HG03442 (cell line): ENCODE measurements at regions not wholly inside any gene's neighbourhood (a gene's known extent, or its start where the extent isn't known, plus 50 kb on each side); places are given as distances from the start of the nearest gene placed in this dataset.
"Not testable (repeated sequence)": the region's sequence is repeated elsewhere in the genome, so short reads cannot be mapped to it uniquely, and the experiment has no call there.

Source experiments
- ATAC-seq: cut with Tn5 transposase; IDR thresholded peaks from one replicate; pipeline ENCODE4 v1.9.1; 2021; ENCODE audit warnings: mild to moderate bottlenecking, moderate library complexity; ENCODE audit not compliant: unreplicated experiment

DNA sequence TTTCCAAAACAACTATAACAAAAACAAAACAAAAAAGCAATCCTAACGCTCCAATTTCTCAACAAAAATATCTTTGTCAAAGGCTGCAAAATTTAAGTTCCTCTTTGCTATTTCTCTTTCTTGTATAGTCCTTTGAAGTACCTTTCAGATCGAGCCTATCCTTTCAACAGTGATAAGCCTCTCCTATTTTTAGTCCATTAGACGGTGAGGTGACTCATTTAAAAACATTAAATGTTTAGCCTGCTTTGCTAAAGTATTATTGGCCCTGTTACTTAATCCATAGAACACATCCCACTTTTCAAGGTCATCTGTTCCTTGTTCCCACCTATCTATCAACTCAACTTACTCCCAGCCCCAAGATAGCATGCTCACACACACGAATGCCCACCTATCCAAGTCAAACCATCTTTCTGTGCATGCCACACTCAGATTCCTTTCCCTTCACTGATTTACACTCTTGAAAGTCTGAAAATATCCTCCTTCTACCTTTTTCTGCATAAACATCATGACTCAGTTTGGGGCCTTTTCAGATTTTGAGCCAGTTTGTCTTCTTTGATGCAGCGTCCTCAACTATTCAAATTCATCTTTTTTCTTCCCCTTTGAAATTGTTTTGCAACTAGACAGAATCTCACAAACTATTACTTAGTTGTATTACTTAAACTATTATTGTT lies 224.9 kb upstream of the TMEM229A start:
- ATAC-seq, result peak; percentile 76

DNA sequence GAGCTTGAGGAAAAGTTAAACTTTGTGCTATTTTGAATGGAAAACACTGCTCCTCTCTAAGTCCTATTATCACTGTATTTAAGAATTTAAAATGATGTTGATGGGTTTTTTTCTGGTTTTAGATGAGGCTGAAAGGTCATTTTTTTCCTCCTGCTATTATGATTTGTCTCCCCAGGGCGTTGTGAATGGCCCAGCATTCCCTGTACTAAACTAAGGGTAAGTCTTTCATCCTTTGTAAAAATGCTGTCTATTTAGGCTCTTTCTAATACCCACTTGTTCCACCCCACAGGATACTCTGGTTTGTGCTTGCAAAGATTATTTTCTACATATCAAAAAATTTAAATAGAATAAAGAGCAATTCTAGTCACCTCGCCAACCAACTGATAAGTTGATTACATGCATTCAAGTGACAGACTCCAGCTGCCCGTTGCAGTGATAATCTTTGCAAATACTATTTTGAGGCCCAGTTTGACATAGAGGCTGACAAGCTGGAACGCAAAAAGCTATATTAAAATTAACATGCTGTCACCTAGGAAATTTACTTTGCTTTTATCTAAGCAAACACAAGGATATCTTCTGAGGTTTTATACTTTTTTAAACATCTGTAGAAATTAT lies 222.3 kb upstream of the TMEM229A start:
- ATAC-seq, result no peak

DNA sequence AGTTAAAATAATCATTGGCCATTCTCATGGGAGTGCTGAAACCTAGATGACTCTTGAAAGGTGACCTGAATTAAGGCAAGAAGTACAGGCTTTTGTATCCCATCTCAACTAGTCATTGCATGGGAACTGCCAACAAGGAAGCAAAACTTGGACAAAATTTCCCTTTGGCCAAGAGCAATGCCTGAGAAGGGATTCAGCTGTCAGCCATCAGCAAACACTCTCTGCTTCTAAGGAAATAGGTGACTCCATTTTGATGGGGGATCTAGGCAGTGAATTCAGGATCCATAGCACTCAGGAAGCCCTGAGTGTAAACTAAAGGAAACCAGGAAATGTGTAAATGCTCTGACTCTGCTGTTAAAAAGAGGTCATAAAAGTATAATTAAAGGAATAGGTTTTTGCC lies 221.5 kb upstream of the TMEM229A start:
- ATAC-seq, result no peak

DNA sequence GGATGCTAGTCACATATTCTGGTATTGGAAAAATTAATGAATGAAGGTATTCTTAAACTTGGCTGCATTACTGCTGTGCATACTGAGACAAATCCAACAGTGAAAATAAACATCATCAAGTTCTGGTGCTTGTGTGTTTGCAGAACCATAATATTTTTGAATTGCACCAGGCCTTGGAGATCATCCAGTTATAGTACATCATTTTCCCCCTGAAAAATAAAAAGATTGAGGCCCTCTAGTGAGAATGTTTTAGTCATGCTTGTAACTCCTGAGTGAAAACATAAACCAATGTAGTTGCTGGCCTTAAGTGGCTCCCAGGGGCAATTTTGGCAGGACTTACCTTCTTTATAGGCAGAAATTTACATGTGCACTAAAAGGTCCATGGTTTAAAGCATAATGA lies 218.8 kb upstream of the TMEM229A start:
- no peak for ATAC-seq

DNA sequence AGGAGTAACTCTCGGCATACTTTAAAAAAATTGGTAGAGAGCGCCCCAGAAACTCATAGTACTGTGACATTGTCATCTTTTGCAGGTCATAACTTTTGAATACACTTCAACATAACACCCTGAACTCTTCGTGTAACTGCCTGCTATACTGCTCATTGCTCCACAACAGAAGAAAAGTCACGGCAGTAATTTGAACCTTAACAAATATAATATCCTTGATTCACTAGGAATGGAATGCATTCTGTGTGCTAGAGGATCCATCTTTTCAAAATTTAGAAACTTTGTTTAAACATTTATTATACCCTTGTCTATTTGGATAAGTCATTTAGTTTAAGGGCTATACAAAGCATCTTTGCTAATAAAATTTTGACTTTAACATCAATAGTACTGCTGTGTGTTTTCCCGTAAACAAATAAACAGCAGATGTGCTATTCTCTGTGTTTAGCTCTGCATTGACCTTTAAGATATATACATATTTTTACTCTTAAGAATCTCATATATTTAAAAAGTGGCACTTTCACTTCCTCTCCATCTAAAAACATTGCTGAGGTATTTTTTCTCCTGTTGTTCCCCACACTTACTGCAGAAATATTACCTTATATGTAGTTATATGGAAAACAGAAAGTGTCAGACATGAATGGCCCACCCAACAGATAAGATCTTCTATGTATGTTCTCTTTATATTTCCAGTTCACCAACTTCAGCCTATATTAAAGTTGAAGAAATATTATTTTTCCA lies 217.6 kb upstream of the TMEM229A start:
- no peak for ATAC-seq

DNA sequence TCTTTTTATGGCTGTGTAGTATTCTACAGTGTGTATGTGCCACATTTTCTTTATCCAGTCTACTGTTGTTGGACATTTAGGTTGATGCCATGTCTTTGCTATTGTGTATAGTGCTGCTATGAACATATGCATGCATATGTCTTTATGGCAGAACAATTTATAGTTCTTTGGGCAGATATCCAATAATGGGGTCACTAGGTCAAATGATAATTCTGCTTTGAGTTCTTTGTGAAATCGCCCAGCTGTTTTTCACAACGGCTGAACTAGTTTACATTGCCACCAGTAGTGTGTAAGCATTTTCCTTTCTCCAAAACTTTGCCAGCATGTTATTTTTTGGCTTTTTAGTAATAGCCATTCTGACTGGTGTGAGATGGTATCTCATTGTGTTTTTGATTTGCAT lies 214.8 kb upstream of the TMEM229A start:
- ATAC-seq, result no peak

DNA sequence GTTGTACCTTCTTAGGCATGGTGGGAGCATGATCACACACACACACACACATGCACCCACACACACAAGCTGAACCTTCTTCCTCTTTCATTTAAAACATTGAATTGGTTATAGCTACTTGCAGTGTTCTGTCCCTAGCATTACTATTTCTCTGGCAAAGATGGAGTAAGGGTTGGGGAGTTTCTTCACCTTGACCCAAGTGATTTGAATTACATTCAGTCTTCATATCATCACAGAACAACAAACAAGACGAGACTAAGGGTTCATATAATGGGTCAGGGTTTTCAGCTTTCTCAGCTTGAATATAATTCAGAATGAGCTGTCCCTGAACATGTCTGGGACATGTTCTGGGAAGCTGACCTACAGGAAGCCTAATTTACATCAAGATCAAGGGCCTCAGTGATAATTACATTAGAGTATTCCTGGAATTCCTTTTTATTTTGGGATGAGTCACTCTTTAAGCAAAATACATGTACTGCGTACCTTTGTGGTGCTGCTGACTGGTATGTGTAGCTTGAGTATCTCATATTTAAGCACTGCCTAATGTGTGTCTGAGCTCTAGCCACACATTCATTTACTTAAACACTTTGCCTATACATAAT lies 213.5 kb upstream of the TMEM229A start:
- ATAC-seq, result no peak

DNA sequence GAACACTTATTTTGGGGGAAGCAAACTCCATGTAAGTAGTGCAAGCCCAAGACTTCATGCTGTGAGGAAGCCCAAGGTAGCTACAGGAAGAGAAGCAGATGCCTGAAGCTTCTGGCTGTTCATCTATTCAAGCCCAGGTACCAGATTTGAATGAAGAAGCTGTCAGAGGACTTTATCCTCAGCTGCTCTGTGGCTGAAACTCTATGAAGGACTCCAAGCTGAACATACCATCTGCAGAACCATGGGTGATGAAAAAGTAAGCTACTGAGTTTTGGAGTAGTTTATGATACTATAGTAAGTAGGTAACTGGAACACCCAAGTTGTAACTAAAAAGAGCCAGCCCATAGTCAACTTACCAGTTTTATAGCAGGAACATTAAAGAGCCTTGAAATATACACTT lies 211.6 kb upstream of the TMEM229A start:
- ATAC-seq, result not testable (repeated sequence)

DNA sequence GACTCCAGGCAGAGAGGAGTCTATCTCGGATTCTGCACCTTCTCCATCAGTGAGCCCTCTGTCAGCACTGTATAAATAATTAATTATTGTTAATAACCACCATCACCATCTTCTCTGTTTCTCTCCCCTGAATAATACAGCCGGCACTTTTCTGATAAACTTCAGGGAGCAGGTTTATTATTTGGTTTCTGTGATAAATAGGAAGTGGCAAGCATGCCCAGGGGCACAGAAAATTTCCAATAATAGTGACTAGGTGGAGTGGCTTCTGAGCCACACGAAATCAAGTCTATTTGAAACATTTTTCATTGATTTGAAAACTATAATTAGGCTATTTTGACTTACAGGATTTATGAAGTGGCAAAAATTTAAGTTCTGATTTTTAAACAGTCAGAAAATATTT lies 186.8 kb upstream of the TMEM229A start:
- no peak for ATAC-seq

DNA sequence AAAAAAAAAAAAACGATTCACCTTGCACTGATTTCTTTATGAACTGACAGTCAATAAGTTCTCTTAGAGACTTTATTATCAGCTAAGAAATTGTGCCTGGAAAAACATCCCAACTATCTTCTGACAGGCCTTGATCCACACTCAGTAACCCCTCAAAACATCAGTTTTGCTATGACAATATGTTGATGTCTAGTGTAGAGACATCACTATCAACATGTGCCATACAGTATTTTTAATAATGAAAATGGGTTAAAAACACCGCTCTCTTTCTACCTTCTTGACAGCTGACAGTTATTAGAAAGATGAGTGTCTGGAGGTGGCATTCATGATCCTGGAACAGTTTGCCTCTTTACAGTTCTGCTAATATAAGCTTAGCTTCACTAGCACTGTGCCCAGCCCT lies 175.8 kb upstream of the TMEM229A start:
- no peak for ATAC-seq

DNA sequence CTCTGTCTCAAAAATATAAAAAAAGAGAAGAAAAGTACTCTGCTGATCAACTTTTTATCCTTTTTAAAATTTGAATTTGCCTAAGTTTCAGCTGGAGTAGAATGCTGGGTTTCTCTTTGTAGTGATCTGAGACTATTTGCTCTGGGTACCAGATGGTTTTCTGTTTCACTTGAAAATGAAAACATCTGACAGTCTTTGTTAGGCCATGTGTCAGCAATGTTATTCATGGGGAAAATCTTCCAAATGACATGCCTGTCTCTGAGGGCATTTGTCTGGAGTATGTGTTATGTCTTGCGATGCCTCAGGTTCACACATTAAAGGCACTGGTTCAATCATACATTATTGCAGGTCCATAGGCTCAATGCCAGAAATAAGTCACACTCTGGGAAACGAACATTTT lies 175.3 kb upstream of the TMEM229A start:
- no peak for ATAC-seq

DNA sequence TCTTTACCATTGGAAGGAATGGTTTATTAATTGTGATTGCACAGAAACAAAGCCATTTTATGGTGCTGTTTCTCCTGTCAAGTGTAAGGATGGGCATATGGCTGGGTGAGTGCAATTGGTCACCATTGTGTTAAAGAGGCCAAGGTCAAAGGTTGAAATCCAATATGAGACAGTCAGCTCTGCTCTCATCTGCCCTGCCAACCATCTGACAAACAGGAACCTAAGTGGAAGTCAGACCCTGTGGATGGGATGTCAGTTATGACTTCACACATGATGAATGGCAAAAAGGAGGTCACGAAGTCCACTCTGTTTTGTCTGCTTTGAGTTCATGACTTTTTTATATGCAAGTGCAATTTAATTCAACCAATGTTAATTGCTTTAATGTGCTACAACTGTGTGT lies 172.7 kb upstream of the TMEM229A start:
- no peak for ATAC-seq

DNA sequence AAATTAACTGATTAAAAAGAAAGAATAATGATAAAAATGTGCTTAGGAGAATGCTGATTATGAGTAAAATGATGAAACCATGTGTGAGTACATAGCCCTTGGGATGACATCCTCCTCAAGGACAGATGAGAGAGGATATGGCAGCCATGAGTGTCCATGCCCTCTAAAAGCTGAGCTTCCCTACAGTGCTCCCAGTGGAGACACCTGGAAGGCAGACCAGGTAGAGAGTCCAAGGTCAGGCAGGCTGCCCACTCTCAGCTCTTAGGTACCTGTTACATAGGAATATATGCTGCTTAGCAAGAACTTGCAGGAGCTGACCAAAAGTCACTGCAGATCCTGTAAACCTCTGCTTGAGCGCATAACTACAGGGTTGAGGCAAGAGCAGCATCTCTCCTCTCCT lies 169.7 kb upstream of the TMEM229A start:
- no peak for ATAC-seq

DNA sequence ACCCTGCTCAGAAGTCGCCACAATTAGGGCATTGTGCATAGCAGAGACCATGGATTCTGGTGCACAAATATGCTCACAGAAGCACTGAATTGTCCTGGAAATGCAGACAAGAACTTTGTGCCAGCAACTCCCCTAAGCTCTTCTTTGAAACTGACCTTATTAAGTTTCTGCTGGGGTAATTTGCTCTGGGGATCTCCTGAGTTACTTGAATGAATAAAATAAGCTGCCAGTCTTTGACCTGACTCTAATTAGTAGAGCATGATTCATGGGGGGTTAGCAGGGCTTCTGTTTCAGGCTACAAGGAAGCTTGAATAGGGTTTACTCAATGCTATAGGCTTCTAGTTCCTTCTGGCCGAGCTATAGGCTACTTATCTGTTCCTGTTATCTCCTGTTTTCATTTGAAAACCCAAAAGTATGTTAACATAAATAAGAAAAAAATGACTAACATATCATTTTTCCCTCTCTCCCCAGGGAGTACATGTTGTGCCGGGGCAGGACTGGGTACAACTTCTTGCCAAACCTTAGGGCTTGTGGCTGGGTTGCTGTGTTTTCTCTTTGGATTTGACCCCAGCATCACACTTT lies 169.0 kb upstream of the TMEM229A start:
- no peak for ATAC-seq

DNA sequence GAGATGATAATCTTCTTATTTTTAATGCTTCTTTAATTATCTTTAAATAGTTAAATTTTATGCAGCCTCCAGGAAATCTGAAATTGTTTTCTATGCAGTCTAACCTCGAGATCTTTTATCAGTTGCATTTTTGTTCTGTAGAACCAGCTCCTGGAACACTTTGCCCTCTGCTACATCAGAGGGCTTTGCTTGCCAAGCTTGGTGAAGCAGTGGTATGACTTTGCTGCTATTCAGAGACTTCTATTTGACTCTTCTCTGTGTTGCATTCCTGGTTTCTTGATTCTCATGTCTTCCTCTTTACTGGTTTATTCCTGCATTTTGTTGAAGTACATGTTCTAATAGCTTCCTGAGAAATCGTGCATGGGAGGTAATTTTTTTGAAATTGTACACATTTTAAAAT lies 163.7 kb upstream of the TMEM229A start:
- no peak for ATAC-seq

DNA sequence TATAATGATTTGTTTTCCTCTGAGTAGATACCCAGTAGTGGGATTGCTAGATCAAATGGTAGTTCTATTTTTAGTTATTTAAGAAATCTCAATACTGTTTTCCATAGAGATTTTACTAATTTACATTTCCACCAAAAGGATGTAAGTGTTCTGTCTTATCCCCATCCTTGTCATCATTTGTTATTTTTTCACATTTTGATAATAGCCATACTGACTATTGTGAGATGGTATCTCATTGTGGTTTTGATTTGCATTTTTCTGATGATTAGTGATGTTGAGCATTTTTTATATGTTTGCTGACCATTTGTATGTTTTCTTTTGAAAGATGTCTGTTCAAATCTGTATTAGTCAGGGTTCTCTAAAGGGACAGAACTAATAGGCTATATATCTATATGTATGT lies 160.0 kb upstream of the TMEM229A start:
- ATAC-seq, result no peak

DNA sequence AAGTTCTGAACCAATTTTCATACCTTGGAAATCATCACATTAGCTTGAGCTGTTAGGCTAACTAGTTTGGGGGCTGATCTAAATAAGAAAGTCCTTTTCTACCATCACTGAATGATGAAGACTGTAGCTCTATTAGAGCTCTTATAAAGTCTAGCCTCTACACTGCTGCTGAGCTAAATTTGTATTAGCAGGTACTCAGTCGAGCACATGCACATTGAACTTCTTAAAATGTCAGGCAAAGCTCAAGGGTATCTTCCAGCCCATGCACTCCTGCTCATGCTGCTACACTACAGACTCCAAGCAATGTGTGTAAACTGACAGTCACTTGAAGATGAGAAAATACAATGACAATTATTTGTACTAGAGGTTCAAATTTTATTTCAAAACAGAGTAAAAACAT lies 158.8 kb upstream of the TMEM229A start:
- no peak for ATAC-seq

DNA sequence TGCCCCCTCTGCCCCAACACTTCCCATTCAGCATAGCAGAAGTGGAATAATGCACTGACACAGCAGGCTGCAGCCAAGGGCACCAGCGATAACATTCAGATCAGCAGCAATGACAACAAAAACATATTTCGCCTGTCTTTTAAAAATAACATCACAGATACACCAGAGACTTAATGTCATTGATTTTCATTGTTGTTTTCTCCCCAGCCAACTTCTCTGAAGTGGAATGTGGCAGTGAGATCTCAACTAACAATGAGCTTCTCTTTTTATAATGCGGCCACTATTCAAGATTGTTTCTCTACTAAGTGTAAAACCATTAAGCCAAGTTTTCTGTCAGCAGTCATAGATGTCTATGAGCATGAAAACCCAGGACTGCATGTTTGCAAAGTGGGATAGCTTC lies 158.2 kb upstream of the TMEM229A start:
- ATAC-seq, result no peak

DNA sequence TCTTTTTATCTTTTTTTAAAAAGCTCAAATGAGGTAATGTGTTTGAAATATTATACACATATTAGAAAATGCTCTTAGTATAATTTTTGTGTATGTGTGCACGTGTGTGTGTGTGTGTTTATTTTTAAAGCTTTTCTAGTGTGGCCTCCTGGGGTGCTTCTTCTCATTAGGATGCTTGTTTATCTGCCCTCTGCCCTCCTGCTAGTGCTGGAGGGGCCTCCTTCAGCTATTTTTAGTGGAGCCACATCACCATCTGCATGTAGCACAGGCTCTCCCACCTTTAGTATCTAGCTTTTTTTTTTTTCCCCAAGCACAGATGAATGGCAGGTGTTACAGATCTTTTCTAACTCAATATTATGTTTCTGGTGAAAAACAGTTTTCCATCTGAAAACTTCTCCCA lies 155.7 kb upstream of the TMEM229A start:
- no peak for ATAC-seq

DNA sequence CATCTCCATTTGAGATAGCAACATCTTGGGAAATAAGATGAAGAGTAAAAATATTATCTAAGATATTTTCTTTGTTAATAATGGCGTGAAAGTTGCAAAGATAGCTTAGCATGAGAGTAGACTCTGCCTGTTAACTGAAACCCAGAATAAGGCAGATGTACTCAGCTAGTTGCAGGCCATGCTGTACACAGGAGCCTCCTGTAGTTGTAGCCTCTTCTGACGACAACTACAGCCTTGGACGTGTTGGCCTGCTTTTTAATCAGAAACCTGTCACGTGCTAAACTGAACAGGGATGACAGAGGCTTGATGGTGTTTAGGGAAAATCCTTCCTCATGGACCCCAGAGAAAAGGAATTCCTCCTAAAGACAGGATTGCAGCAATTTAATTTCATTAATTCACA lies 155.1 kb upstream of the TMEM229A start:
- ATAC-seq, result no peak

DNA sequence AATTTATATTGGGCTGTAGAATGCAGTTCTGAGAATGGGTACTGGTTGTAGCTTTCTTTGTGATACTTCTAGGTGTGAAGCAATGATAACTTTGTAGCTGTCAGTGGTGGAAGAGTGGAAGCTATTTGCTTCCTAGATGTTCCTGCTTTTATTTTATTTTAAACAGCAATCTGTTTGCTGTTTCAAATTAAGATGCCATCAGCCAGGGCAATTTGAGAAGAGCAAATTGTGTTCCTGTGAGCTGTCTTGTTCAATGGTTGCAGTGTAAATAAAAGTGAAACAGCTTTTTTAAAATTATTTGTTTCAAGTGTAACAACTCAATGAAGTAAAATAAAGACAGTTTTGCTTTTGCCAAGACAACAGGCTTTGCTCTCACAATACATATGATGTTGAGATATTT lies 150.8 kb upstream of the TMEM229A start:
- no peak for ATAC-seq

DNA sequence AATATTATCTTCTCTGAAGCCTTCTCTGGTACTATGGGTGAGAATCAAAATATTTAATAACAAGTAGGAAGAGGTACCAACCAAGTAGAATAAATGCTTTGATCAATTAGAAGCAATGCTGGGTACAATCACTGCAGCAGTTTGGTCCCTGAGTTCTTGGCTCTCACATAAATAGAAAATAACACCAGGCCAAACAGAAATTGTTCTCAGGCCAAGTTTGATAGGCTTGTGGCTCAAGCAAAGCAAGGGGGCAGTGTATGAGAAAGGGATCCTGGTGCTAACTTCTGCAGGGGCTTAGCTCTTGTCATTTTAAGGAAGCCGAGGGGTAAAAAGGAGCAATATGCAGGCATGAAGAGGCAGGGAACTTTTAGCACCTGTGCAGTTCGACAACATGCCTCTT lies 146.8 kb upstream of the TMEM229A start:
- no peak for ATAC-seq
